CD1c-positive myeloid dendritic cell (primary cell): ENCODE measurements at regions not wholly inside any gene's neighbourhood (a gene's known extent, or its start where the extent isn't known, plus 50 kb on each side); places are given as distances from the start of the nearest gene placed in this dataset.
"Not testable (repeated sequence)": the region's sequence is repeated elsewhere in the genome, so short reads cannot be mapped to it uniquely, and the experiment has no call there.

Experiments
- DNase-seq: peaks from one replicate; pipeline ENCODE4 v3.0.0-alpha.2; 2016; ENCODE audit errors: extremely low spot score

- DNase-seq = no peak
These were observed 489.2 kb upstream of the CNTN5 start for GRCh38 chr11:98531576-98531975.

GRCh38 chr11:98536023-98536422, 484.7 kb upstream of the CNTN5 start:
- no peak for DNase-seq

GRCh38 chr11:98538358-98538757, 482.4 kb upstream of the CNTN5 start:
- not testable (repeated sequence) for DNase-seq

GRCh38 chr11:98545544-98546175, 475.1 kb upstream of the CNTN5 start:
- DNase-seq = no peak

- no peak for DNase-seq
These were observed 471.2 kb upstream of the CNTN5 start for GRCh38 chr11:98549571-98549970.

- DNase-seq = no peak
These were observed 460.8 kb upstream of the CNTN5 start for GRCh38 chr11:98559961-98560360.

GRCh38 chr11:98561252-98561651, 459.5 kb upstream of the CNTN5 start:
- no peak for DNase-seq

GRCh38 chr11:98561877-98562395, 458.8 kb upstream of the CNTN5 start:
- DNase-seq = no peak

GRCh38 chr11:98564233-98564632, 456.5 kb upstream of the CNTN5 start:
- DNase-seq = no peak

- DNase-seq = no peak
These were observed 455.9 kb upstream of the CNTN5 start for GRCh38 chr11:98564881-98565280.

- DNase-seq = no peak
These were observed 455.4 kb upstream of the CNTN5 start for GRCh38 chr11:98565311-98565710.

- DNase-seq = no peak
These were observed 453.8 kb upstream of the CNTN5 start for GRCh38 chr11:98566978-98567377.

GRCh38 chr11:98568013-98568412, 452.7 kb upstream of the CNTN5 start:
- DNase-seq = no peak

GRCh38 chr11:98572941-98573340, 447.8 kb upstream of the CNTN5 start:
- DNase-seq = no peak

- no peak for DNase-seq
These were observed 432.9 kb upstream of the CNTN5 start for GRCh38 chr11:98587884-98588283.

- no peak for DNase-seq
These were observed 430.8 kb upstream of the CNTN5 start for GRCh38 chr11:98589967-98590366.

- no peak for DNase-seq
These were observed 420.6 kb upstream of the CNTN5 start for GRCh38 chr11:98600103-98600502.

GRCh38 chr11:98600786-98601773, 419.7 kb upstream of the CNTN5 start:
- DNase-seq = no peak

GRCh38 chr11:98616098-98616655, 404.6 kb upstream of the CNTN5 start:
- no peak for DNase-seq

GRCh38 chr11:98621767-98622166, 399.0 kb upstream of the CNTN5 start:
- no peak for DNase-seq

- no peak for DNase-seq
These were observed 395.2 kb upstream of the CNTN5 start for GRCh38 chr11:98625526-98625925.

GRCh38 chr11:98630736-98631135, 390.0 kb upstream of the CNTN5 start:
- DNase-seq = no peak

GRCh38 chr11:98657711-98658110, 363.0 kb upstream of the CNTN5 start:
- DNase-seq = no peak
